ENCODE measurements at regions not wholly inside any gene's neighbourhood (a gene's known extent, or its start where the extent isn't known, plus 50 kb on each side); places are given as distances from the start of the nearest gene placed in this dataset.
"Not testable (repeated sequence)": the region's sequence is repeated elsewhere in the genome, so short reads cannot be mapped to it uniquely, and the experiment has no call there.

- Histone ChIP-seq H3K27me3 (ENCODE audit: control insufficient read depth in 5 of 5, insufficient read depth in 4 of 5, low read length in 5 of 5) (no peaks in the 10 kb centered on the region), H3K36me3 (ENCODE audit: control insufficient read depth in 5 of 5, insufficient read depth in 5 of 5, low read length in 5 of 5) (no peaks in the 10 kb centered on the region), H3K27ac (ENCODE audit: low read depth, low read length) (no peak overlapping the region), H3K9ac (ENCODE audit: low read length in 5 of 5) (no peak overlapping the region), H3K9me3 (ENCODE audit: control insufficient read depth in 5 of 5, low read length in 5 of 5) (peaks cover 0 to 3% (median 0%) of the 10 kb centered on the region in 5 donors), H3K4me3 (ENCODE audit: low read depth in 1 of 5, low read length in 5 of 5) (no peak overlapping the region), H3K4me1 (ENCODE audit: control insufficient read depth in 5 of 5, insufficient read depth in 5 of 5, low read length in 5 of 5) (no peaks in the 10 kb centered on the region)
These were observed 442.3 kb downstream of the TUBA3C start for GRCh38 chr13:18739310-18739709.

- H3K27ac ChIP-seq (ENCODE audit: low read depth, low read length); H3K27me3 ChIP-seq (ENCODE audit: control insufficient read depth in 5 of 5, insufficient read depth in 4 of 5, low read length in 5 of 5); H3K9me3 ChIP-seq (ENCODE audit: control insufficient read depth in 5 of 5, low read length in 5 of 5); H3K4me3 ChIP-seq (ENCODE audit: low read depth in 1 of 5, low read length in 5 of 5); H3K9ac ChIP-seq (ENCODE audit: low read length in 5 of 5); H3K36me3 ChIP-seq (ENCODE audit: control insufficient read depth in 5 of 5, insufficient read depth in 5 of 5, low read length in 5 of 5); H3K4me1 ChIP-seq (ENCODE audit: control insufficient read depth in 5 of 5, insufficient read depth in 5 of 5, low read length in 5 of 5): not testable (repeated sequence)
These were observed 443.5 kb downstream of the TUBA3C start for GRCh38 chr13:18738086-18738485.

GRCh38 chr13:18727138-18727537, 454.5 kb downstream of the TUBA3C start:
- H3K27ac ChIP-seq (ENCODE audit: low read depth, low read length); H3K9ac ChIP-seq (ENCODE audit: low read length in 5 of 5); H3K9me3 ChIP-seq (ENCODE audit: control insufficient read depth in 5 of 5, low read length in 5 of 5); H3K4me1 ChIP-seq (ENCODE audit: control insufficient read depth in 5 of 5, insufficient read depth in 5 of 5, low read length in 5 of 5); H3K4me3 ChIP-seq (ENCODE audit: low read depth in 1 of 5, low read length in 5 of 5); H3K27me3 ChIP-seq (ENCODE audit: control insufficient read depth in 5 of 5, insufficient read depth in 4 of 5, low read length in 5 of 5); H3K36me3 ChIP-seq (ENCODE audit: control insufficient read depth in 5 of 5, insufficient read depth in 5 of 5, low read length in 5 of 5): not testable (repeated sequence)

GRCh38 chr13:18726524-18726923, 455.1 kb downstream of the TUBA3C start:
- H3K4me3 ChIP-seq (ENCODE audit: low read depth in 1 of 5, low read length in 5 of 5); H3K27ac ChIP-seq (ENCODE audit: low read depth, low read length); H3K36me3 ChIP-seq (ENCODE audit: control insufficient read depth in 5 of 5, insufficient read depth in 5 of 5, low read length in 5 of 5); H3K9me3 ChIP-seq (ENCODE audit: control insufficient read depth in 5 of 5, low read length in 5 of 5); H3K9ac ChIP-seq (ENCODE audit: low read length in 5 of 5); H3K4me1 ChIP-seq (ENCODE audit: control insufficient read depth in 5 of 5, insufficient read depth in 5 of 5, low read length in 5 of 5); H3K27me3 ChIP-seq (ENCODE audit: control insufficient read depth in 5 of 5, insufficient read depth in 4 of 5, low read length in 5 of 5): not testable (repeated sequence)

GRCh38 chr13:18725242-18725822, 456.3 kb downstream of the TUBA3C start:
- H3K36me3 ChIP-seq (ENCODE audit: control insufficient read depth in 5 of 5, insufficient read depth in 5 of 5, low read length in 5 of 5); H3K9me3 ChIP-seq (ENCODE audit: control insufficient read depth in 5 of 5, low read length in 5 of 5); H3K27me3 ChIP-seq (ENCODE audit: control insufficient read depth in 5 of 5, insufficient read depth in 4 of 5, low read length in 5 of 5); H3K4me3 ChIP-seq (ENCODE audit: low read depth in 1 of 5, low read length in 5 of 5); H3K9ac ChIP-seq (ENCODE audit: low read length in 5 of 5); H3K4me1 ChIP-seq (ENCODE audit: control insufficient read depth in 5 of 5, insufficient read depth in 5 of 5, low read length in 5 of 5); H3K27ac ChIP-seq (ENCODE audit: low read depth, low read length): not testable (repeated sequence)

GRCh38 chr13:18714889-18715288, 466.7 kb downstream of the TUBA3C start:
- no peak overlapping the region for H3K4me3 ChIP-seq (ENCODE audit: low read depth in 1 of 5, low read length in 5 of 5)
- H3K27ac ChIP-seq (ENCODE audit: low read depth, low read length) = no peak overlapping the region
- H3K9me3 ChIP-seq (ENCODE audit: control insufficient read depth in 5 of 5, low read length in 5 of 5) = no peaks in the 10 kb centered on the region
- H3K27me3 ChIP-seq (ENCODE audit: control insufficient read depth in 5 of 5, insufficient read depth in 4 of 5, low read length in 5 of 5) = no peaks in the 10 kb centered on the region
- H3K36me3 ChIP-seq (ENCODE audit: control insufficient read depth in 5 of 5, insufficient read depth in 5 of 5, low read length in 5 of 5) = no peaks in the 10 kb centered on the region
- no peak overlapping the region for H3K9ac ChIP-seq (ENCODE audit: low read length in 5 of 5)
- H3K4me1 ChIP-seq (ENCODE audit: control insufficient read depth in 5 of 5, insufficient read depth in 5 of 5, low read length in 5 of 5) = no peaks in the 10 kb centered on the region

- H3K27ac ChIP-seq (ENCODE audit: low read depth, low read length); H3K9ac ChIP-seq (ENCODE audit: low read length in 5 of 5); H3K4me3 ChIP-seq (ENCODE audit: low read depth in 1 of 5, low read length in 5 of 5); H3K4me1 ChIP-seq (ENCODE audit: control insufficient read depth in 5 of 5, insufficient read depth in 5 of 5, low read length in 5 of 5); H3K36me3 ChIP-seq (ENCODE audit: control insufficient read depth in 5 of 5, insufficient read depth in 5 of 5, low read length in 5 of 5); H3K9me3 ChIP-seq (ENCODE audit: control insufficient read depth in 5 of 5, low read length in 5 of 5); H3K27me3 ChIP-seq (ENCODE audit: control insufficient read depth in 5 of 5, insufficient read depth in 4 of 5, low read length in 5 of 5): not testable (repeated sequence)
These were observed 471.0 kb downstream of the TUBA3C start for GRCh38 chr13:18710673-18711072.

GRCh38 chr13:18706538-18706937, 475.1 kb downstream of the TUBA3C start:
- not testable (repeated sequence) for H3K9ac ChIP-seq (ENCODE audit: low read length in 5 of 5); H3K36me3 ChIP-seq (ENCODE audit: control insufficient read depth in 5 of 5, insufficient read depth in 5 of 5, low read length in 5 of 5); H3K27ac ChIP-seq (ENCODE audit: low read depth, low read length); H3K27me3 ChIP-seq (ENCODE audit: control insufficient read depth in 5 of 5, insufficient read depth in 4 of 5, low read length in 5 of 5); H3K4me1 ChIP-seq (ENCODE audit: control insufficient read depth in 5 of 5, insufficient read depth in 5 of 5, low read length in 5 of 5); H3K4me3 ChIP-seq (ENCODE audit: low read depth in 1 of 5, low read length in 5 of 5); H3K9me3 ChIP-seq (ENCODE audit: control insufficient read depth in 5 of 5, low read length in 5 of 5)

GRCh38 chr13:18702464-18703247, 479.0 kb downstream of the TUBA3C start:
- H3K9ac ChIP-seq (ENCODE audit: low read length in 5 of 5); H3K27me3 ChIP-seq (ENCODE audit: control insufficient read depth in 5 of 5, insufficient read depth in 4 of 5, low read length in 5 of 5); H3K4me3 ChIP-seq (ENCODE audit: low read depth in 1 of 5, low read length in 5 of 5); H3K27ac ChIP-seq (ENCODE audit: low read depth, low read length); H3K4me1 ChIP-seq (ENCODE audit: control insufficient read depth in 5 of 5, insufficient read depth in 5 of 5, low read length in 5 of 5); H3K9me3 ChIP-seq (ENCODE audit: control insufficient read depth in 5 of 5, low read length in 5 of 5); H3K36me3 ChIP-seq (ENCODE audit: control insufficient read depth in 5 of 5, insufficient read depth in 5 of 5, low read length in 5 of 5): not testable (repeated sequence)

- not testable (repeated sequence) for H3K36me3 ChIP-seq (ENCODE audit: control insufficient read depth in 5 of 5, insufficient read depth in 5 of 5, low read length in 5 of 5); H3K4me1 ChIP-seq (ENCODE audit: control insufficient read depth in 5 of 5, insufficient read depth in 5 of 5, low read length in 5 of 5); H3K9ac ChIP-seq (ENCODE audit: low read length in 5 of 5); H3K27me3 ChIP-seq (ENCODE audit: control insufficient read depth in 5 of 5, insufficient read depth in 4 of 5, low read length in 5 of 5); H3K4me3 ChIP-seq (ENCODE audit: low read depth in 1 of 5, low read length in 5 of 5); H3K27ac ChIP-seq (ENCODE audit: low read depth, low read length); H3K9me3 ChIP-seq (ENCODE audit: control insufficient read depth in 5 of 5, low read length in 5 of 5)
These were observed 483.3 kb downstream of the TUBA3C start for GRCh38 chr13:18698332-18698731.

Data from subcutaneous abdominal adipose tissue (tissue), 5 donors.